Cerebellar nuclear complex (tissue), 1 donor: ENCODE measurements at regions not wholly inside any gene's neighbourhood (a gene's known extent, or its start where the extent isn't known, plus 50 kb on each side); places are given as distances from the start of the nearest gene placed in this dataset.

Experiments
- DNase-seq, 2 experiments: peaks; one replicate each; lab custom pipeline; 2025; lab: John Stamatoyannopoulos, UW

GRCh38 chr9:90400091-90400490 lies 242.5 kb downstream of the DIRAS2 start:
- DNase-seq = no peak

DNA sequence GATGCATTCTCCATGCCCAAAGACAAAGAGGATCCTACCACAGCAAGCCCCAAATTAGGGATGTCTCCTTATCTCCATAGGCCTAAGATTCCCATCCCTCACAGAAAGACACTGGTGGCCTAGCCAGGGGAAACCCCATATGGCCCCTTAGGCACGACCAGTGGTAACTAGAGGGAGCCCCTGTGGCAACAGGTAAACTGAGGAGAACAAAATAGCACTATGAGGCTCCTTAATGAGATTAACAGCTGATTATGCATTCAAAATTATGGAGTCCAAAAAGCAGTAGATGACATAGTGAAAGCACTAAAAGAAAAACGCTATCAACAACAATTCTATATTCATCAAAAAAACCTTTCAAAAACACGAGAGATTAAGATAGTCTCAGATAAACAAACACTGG lies 234.0 kb downstream of the DIRAS2 start:
- no peak for DNase-seq

GRCh38 chr9:90419221-90419851 lies 223.3 kb downstream of the DIRAS2 start:
- no peak for DNase-seq

DNA sequence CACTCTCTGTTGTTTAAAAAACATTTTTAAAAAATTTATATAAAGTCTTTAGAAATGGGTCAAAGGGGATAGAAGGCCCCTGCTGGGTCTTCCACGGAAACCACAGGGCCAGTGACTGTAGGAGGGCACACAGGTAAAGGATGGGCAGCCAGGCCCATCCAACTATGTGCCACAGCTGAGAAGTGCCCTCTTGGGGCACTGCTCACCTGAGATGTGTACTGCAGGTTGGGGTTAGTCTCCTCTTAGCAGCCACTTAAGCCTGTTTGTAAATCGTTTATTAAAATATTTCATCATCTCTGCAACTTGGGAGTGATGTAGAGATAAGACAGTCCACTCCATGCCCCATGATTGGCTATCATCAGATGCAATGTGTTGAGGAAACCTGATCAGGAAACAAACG lies 222.4 kb downstream of the DIRAS2 start:
- no peak for DNase-seq

DNA sequence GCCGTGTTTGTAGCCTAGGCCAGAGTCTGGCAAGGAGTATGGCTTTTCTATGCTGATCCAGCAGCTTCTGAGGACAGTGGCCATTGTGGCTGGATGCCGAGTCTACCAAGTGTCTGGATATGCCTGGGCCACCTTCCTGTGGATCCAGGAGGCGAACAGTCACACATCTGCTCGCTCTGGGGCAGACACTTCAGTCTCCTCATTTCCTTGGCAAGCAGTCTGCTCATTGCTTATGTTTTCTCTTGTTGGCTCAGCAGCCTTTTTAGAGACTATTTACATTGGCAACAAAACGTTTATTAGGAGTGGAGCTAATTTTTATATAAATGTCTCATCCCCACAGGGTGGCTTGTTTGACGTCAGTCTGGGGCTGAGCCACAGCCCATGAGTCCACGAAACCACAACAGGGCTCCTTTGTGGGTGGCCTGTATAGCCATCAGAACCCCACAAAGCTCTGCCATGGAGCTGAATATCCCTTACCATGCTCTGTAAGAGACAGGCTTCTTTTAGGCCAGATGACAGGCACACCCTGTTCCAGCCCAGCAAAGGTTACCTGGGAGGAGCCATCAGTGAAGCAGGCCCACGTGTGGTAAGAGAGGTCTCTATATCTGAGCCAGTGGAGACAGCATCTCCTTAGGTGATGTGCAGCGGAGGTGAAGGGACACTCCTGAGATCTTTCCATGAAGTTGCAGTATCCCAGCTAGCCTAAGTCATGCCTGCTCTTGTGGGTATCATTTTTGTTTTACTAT lies 221.7 kb downstream of the DIRAS2 start:
- no peak for DNase-seq

DNA sequence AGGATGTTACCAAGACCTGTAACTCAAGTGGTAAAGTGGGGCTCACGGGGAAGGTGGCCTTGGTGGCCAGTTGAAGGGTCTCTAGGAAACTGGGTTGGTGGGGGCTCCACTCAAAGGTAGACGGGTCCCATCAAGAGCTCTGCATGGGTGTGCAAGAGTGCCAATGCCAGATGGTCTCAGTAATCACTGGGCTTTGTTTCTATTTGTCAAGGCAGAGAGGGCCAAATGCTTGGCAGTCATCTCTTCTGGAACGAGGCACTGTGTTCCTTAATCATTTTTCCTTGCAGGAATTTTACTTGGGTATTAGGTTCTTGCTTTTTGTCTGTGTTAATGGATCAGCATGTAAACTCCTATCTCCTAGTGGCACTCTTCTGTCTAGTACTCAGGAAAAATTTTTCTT lies 220.8 kb downstream of the DIRAS2 start:
- DNase-seq = peak; percentile 40 to 55

DNA sequence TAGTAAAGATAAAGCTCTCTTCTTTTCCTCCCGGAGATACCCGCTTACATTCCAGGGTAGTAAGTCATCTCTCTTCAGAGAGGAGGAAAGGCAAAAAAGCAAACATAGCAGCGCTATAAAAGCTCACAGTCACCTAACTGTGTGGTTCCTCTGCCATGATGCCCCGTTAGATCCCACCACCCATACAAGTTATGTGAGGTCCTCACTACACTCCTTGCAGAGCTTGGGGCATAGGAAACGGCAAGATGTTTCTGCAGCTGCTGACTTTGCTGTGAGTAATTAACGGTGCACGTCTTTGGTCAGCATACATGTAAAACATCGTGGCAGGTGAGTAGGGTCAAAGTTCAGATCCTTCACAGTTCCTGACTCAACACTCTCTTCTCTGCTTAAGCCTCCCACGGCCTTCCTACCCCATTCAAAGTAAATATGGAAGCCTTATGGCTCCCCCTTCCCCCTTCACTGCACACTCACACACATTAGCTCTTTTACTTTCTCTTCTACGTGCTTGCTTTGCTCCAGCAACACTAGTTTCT lies 218.9 kb downstream of the DIRAS2 start:
- DNase-seq = no peak

DNA sequence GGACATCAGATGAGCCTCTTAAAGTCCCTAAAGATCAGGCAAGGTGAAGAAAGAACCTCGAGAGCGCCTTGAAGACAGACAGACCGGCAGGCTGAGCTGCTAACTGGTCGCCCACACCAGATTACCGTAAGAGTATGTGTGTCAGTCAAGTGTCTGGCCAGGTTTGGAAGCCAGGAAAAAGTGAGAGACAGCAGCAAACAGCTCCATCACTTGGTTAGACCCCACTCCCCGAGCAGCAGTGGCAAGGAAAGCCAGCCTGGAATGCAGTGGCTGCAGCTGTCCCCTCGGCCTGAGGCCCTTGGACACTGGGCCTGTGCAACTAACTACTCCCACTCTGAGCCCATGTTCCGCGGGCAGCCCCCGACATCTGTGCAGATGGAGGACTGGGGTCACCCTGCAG lies 214.1 kb downstream of the DIRAS2 start:
- DNase-seq = no peak

DNA sequence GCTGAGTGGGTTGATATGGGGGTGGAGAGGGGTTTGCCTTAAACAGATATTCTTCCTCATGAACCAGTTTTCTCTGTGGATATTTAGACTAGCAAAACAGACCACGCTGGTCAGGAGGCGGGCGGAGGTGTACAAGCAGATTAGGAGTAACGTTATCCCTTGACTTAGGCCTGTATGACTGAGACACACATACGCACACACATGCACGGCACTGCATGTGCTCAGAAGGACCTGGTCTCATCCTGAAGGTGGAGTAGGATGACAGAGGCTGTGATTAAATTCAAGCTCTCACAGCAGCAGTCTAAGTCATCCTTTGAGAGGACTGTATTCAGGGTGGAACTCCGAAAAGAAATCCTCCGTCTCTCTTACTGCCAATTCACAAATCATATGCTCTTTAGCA lies 209.7 kb downstream of the DIRAS2 start:
- peak in 1 of 2 experiments; percentile 64 for DNase-seq

DNA sequence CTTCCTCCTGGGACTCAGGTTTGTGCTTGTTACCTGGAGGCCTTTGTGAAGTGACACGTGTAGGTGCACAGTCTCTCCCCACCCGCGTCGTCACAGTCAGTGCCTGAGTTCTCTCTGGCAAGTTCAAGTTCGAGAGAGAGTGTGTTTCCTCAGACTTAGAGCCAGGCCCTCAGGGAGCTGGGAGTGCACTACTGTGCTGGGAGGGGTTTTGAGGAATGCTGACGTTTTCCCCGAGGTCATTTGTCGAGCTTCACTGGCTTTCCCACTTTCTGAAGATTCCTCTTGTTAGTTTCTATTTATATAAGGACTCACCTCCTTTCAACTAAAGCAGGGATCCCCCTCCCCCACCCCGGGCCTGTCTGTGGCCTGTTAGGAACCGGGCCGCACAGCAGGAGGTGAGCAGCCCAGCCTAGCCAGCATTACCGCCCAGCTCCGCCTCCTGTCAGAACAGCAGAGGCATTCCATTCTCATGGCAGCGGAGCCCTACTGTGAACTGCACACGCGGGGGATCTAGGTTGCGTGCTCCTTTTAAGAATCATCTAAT lies 209.2 kb downstream of the DIRAS2 start:
- no peak for DNase-seq

GRCh38 chr9:90441814-90442213 lies 200.8 kb downstream of the DIRAS2 start:
- no peak for DNase-seq

GRCh38 chr9:90442723-90443122 lies 199.9 kb downstream of the DIRAS2 start:
- no peak for DNase-seq

GRCh38 chr9:90444609-90445204 lies 197.9 kb downstream of the DIRAS2 start:
- no peak for DNase-seq

- no peak for DNase-seq
Measured at GRCh38 chr9:90445391-90445790, 197.2 kb downstream of the DIRAS2 start.

GRCh38 chr9:90446200-90446948 lies 196.2 kb downstream of the DIRAS2 start:
- DNase-seq = no peak

GRCh38 chr9:90447773-90448172 lies 194.9 kb downstream of the DIRAS2 start:
- no peak for DNase-seq

GRCh38 chr9:90449213-90449925 lies 193.3 kb downstream of the DIRAS2 start:
- DNase-seq = no peak

DNA sequence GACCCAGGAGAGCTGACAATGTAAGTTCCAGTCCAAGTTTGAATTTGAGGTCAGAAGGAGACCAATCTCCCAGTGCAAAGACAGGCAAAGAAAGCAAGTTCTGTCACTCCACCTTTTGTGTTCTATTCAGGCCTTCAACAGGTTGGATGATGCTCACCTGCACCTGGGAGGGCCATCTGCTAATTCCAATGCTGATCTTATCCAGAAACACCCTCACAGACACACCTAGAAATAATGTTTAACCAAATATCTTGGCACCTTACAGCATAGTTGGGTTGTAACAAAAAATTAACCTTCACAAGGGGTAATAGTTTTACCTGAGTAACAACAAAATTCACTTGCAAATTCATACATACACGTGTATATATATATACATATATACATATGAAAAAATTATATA lies 190.8 kb downstream of the DIRAS2 start:
- DNase-seq = no peak

DNA sequence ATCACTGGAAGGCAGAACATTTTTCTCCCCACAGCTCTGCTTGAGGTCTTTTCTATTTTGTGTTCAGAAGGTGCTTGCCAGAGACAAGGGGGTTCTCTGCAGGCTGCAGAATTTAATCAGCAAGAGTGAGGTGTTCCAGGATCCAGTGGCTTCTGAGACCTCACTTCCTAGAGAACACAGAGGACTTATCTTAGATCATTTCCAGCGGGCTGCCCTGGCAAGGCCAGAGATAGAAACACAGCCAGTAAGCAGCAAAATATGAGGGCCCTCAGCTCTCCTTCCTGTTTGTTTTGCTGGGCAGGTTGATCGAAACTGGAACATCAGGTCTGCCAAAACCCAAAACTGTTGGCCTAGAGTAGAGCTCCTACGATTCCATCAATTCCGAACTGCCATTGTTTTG lies 187.3 kb downstream of the DIRAS2 start:
- DNase-seq = peak in 1 of 2 experiments; percentile 27

DNA sequence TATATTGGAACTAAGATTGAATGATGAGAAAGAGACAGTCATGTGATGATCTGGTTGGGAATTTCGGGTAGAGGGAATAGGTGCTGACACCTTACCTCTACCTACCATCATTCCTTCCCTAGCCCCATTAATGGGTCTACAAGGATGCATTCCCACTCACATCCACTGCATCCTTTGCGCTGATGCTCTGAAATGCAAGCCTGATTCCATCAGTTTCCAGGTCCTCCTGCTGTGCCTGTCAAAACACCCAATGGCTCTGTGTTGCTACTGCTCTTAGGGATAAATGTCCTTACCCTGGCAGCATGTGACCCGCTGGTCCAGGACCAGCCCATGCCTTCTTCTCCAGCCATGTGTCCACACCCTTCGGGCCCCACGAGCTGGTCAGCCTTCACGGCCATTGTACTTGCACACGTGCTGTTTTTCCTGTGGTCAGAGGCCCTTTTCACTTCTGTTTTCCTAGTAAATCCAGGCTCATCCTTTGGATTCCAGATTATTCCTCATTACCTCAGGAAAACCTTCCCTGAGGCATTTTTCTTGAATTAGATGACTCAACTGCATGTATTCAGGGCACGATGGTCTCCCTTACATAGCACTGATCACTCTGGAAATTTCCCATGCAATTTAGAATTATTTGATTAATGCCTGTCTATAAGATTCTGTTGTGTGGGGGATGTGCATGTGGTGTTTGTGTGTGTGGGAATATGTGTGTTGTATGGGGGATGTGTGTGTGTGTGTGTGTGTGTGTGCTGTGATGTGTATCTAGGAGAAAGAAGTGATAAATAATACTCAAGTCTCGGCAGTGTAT lies 185.0 kb downstream of the DIRAS2 start:
- no peak for DNase-seq

DNA sequence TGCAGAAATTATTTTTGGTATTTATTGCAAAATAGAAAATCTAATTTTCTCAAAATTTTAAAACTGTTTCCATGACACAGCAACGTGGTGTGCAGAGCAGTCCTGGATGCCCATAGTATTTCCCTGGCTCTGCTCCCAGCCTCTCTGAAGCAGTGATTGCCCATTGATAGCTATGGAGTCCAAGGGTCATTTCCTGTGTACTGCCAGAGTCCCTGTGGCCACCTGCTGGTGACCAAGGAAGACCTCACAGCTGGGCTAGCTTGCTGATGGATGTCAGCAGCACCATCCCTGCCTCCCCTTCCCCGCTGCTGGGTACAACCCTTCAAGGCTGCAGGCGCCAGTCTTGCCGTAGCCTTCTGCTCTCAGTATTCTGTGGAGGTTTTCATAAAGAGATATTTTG lies 184.1 kb downstream of the DIRAS2 start:
- DNase-seq = no peak
